ENCODE measurements at regions not wholly inside any gene's neighbourhood (a gene's known extent, or its start where the extent isn't known, plus 50 kb on each side); places are given as distances from the start of the nearest gene placed in this dataset.

DNA sequence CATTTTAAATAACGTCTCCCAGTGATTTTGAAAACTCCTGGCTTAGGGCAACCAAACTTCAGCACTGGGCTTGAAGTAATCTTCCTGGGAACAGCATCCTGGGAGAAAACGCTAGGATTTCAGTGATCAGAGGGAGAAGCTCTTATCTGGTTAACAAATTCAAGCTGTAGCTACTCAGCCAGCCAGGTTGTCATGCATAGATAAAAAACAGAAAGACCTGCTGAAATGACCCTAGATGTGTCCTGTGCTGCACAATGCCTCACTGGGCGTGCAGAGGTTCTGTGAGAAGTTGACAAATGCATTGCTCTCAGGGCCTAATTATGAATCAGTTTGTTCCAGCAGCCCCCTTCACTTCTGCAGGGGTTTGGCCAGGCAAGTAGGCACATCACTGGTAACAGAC is 68.9 kb upstream of the CHCHD3 start:
- no peak for TF ChIP-seq POLR2A (IDR thresholded peaks at IDR 0.05)
- TF ChIP-seq, protein P1, sequence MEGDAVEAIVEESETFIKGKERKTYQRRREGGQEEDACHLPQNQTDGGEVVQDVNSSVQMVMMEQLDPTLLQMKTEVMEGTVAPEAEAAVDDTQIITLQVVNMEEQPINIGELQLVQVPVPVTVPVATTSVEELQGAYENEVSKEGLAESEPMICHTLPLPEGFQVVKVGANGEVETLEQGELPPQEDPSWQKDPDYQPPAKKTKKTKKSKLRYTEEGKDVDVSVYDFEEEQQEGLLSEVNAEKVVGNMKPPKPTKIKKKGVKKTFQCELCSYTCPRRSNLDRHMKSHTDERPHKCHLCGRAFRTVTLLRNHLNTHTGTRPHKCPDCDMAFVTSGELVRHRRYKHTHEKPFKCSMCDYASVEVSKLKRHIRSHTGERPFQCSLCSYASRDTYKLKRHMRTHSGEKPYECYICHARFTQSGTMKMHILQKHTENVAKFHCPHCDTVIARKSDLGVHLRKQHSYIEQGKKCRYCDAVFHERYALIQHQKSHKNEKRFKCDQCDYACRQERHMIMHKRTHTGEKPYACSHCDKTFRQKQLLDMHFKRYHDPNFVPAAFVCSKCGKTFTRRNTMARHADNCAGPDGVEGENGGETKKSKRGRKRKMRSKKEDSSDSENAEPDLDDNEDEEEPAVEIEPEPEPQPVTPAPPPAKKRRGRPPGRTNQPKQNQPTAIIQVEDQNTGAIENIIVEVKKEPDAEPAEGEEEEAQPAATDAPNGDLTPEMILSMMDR (IDR thresholded peaks at IDR 0.05): no peak
